Mesenchymal stem cell (in vitro differentiated cells and primary cell): ENCODE measurements at regions not wholly inside any gene's neighbourhood (a gene's known extent, or its start where the extent isn't known, plus 50 kb on each side); places are given as distances from the start of the nearest gene placed in this dataset.
A peak's percentile ranks its signal among the peaks of the same experiment; 100 is the strongest.

ENCODE experiments used
- DNase-seq: peaks from one replicate; pipeline ENCODE4 v3.0.0-alpha.2; 2013
- H2AFZ ChIP-seq: one replicate; pipeline ENCODE4 v1.6.1; 2013; ENCODE audit warnings: low read depth, mild to moderate bottlenecking, control low read depth, inconsistent platforms, low read length, moderate library complexity
- H2AK5ac ChIP-seq: 2 replicates; pipeline ENCODE4 v1.6.1; 2013; ENCODE audit warnings: low read length, moderate library complexity, mild to moderate bottlenecking, inconsistent platforms; ENCODE audit not compliant: severe bottlenecking
- H2BK120ac ChIP-seq: one replicate; pipeline ENCODE4 v1.6.1; 2013; ENCODE audit warnings: low read depth, mild to moderate bottlenecking, inconsistent platforms, low read length, moderate library complexity
- H2BK12ac ChIP-seq, 2 experiments: one replicate each; pipeline ENCODE4 v1.6.1; 2013; ENCODE audit warnings: inconsistent platforms in 2 of 2, low read length in 2 of 2, mild to moderate bottlenecking in 2 of 2, moderate library complexity in 2 of 2, control low read depth in 1 of 2
- H2BK15ac ChIP-seq: one replicate; pipeline ENCODE4 v1.6.1; 2013; ENCODE audit warnings: mild to moderate bottlenecking, low read depth, inconsistent platforms; ENCODE audit not compliant: poor library complexity, severe bottlenecking
- H2BK5ac ChIP-seq: 2 replicates; pipeline ENCODE4 v1.6.1; 2013; ENCODE audit warnings: low read depth, mild to moderate bottlenecking, low read length, control low read depth, inconsistent platforms; ENCODE audit not compliant: poor library complexity, severe bottlenecking
- H3K14ac ChIP-seq, 2 experiments: one replicate each; pipeline ENCODE4 v1.6.1; 2013; ENCODE audit warnings: inconsistent platforms in 2 of 2, low read length in 2 of 2, control low read depth in 1 of 2, mild to moderate bottlenecking in 1 of 2, moderate library complexity in 1 of 2
- H3K18ac ChIP-seq, 2 experiments: one replicate each; pipeline ENCODE4 v1.6.1; 2013; ENCODE audit warnings: inconsistent platforms in 2 of 2, low read length in 2 of 2, control low read depth in 1 of 2, low read depth in 1 of 2, mild to moderate bottlenecking in 1 of 2
- H3K23ac ChIP-seq, 2 experiments: one replicate each; pipeline ENCODE4 v1.6.1; 2013; ENCODE audit warnings: inconsistent platforms in 2 of 2, low read length in 2 of 2, mild to moderate bottlenecking in 2 of 2, moderate library complexity in 2 of 2, control low read depth in 1 of 2
- H3K27ac ChIP-seq: 2 replicates; pipeline ENCODE4 v1.5.1; 2013; ENCODE audit warnings: mild to moderate bottlenecking, moderate library complexity, low read length, control low read depth, inconsistent platforms; ENCODE audit not compliant: poor library complexity, severe bottlenecking
- H3K27me3 ChIP-seq, 2 experiments: 2 replicates each; pipeline versions ENCODE4 v1.6.1 to v1.7.0; 2013; ENCODE audit warnings: low read length in 2 of 2, mild to moderate bottlenecking in 2 of 2, moderate library complexity in 2 of 2, control low read depth in 1 of 2, inconsistent platforms in 1 of 2; ENCODE audit not compliant: control insufficient read depth in 1 of 2, insufficient read depth in 1 of 2
- H3K36me3 ChIP-seq, 2 experiments: 2 replicates each; pipeline versions ENCODE4 v1.6.1 to v1.7.0; 2013; ENCODE audit warnings: low read length in 2 of 2, control low read depth in 1 of 2, inconsistent platforms in 1 of 2, low read depth in 1 of 2, mild to moderate bottlenecking in 1 of 2; ENCODE audit not compliant: insufficient read depth in 2 of 2, control insufficient read depth in 1 of 2
- H3K4ac ChIP-seq, 2 experiments: one replicate each; pipeline ENCODE4 v1.6.1; 2013; ENCODE audit warnings: inconsistent platforms in 2 of 2, low read length in 2 of 2, mild to moderate bottlenecking in 2 of 2, moderate library complexity in 2 of 2, control low read depth in 1 of 2, low read depth in 1 of 2
- H3K4me1 ChIP-seq: 2 replicates; pipeline ENCODE4 v1.6.1; 2013; ENCODE audit warnings: low read depth, low read length, control low read depth; ENCODE audit not compliant: control insufficient read depth, insufficient read depth
- H3K4me2 ChIP-seq: 2 replicates; pipeline ENCODE4 v1.6.1; 2013; ENCODE audit warnings: low read length, mild to moderate bottlenecking, inconsistent platforms; ENCODE audit not compliant: poor library complexity, severe bottlenecking
- H3K4me3 ChIP-seq, 2 experiments: 2 replicates each; pipeline versions ENCODE4 v1.5.1 to v1.7.0; 2013; ENCODE audit warnings: low read length in 2 of 2, mild to moderate bottlenecking in 2 of 2, control low read depth in 1 of 2, low read depth in 1 of 2; ENCODE audit not compliant: insufficient read depth in 1 of 2
- H3K79me1 ChIP-seq: replicated peaks from 2 replicates; pipeline ENCODE4 v1.6.1; 2013; ENCODE audit warnings: mild to moderate bottlenecking, control low read depth, low read length, inconsistent platforms; ENCODE audit not compliant: poor library complexity, severe bottlenecking
- H3K9ac ChIP-seq: 2 replicates; pipeline ENCODE4 v1.7.0; 2013; ENCODE audit warnings: mild to moderate bottlenecking, low read length, moderate library complexity
- H3K9me3 ChIP-seq: 2 replicates; pipeline ENCODE4 v1.7.0; 2013; ENCODE audit warnings: mild to moderate bottlenecking, low read length; ENCODE audit not compliant: control insufficient read depth
- H4K8ac ChIP-seq: one replicate; pipeline ENCODE4 v1.6.1; 2013; ENCODE audit warnings: inconsistent platforms, mild to moderate bottlenecking, low read length, moderate library complexity
- H4K91ac ChIP-seq: one replicate; pipeline ENCODE4 v1.6.1; 2013; ENCODE audit warnings: mild to moderate bottlenecking, low read length, inconsistent platforms
- WGBS: methylation state at CpG from one replicate; pipeline ENCODE4 v1.1.7; 2013; ENCODE audit warnings: mixed read lengths; 5-methylcytosine and 5-hydroxymethylcytosine counted together

DNA sequence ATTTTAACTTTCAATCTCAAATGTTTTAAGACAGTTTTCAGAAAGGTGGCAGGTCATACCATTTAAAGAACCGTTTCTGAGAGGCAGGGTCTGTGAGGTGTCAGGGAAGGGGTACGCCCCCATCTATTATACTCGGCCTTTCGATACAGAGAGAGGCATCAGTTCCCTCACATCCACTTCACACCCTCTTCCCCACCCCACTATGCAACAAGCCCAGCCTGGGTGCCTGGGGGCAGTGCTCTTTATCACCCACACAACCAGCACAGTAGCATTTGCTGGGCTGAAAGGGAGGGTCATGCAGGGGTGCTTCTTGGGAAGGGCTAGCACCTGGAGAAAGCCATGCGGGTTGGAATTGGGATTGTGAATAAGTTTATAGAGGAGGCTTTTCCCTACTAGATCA is 56.0 kb upstream of the KCNMB2 start:
- no peak overlapping the region for H2BK12ac ChIP-seq
- H3K9me3 ChIP-seq, result no peaks in the 10 kb centered on the region
- H3K4me3 ChIP-seq, result no peak overlapping the region
- no peak overlapping the region for H2BK15ac ChIP-seq
- H3K23ac ChIP-seq, result no peak overlapping the region
- H2BK5ac ChIP-seq, result no peak overlapping the region
- no peaks in the 10 kb centered on the region for H3K79me1 ChIP-seq
- DNase-seq, result no peak
- no peak overlapping the region for H2BK120ac ChIP-seq
- no peak overlapping the region for H3K4me2 ChIP-seq
- H3K36me3 ChIP-seq, result no peaks in the 10 kb centered on the region
- H3K14ac ChIP-seq, result no peak overlapping the region
- H3K4ac ChIP-seq, result no peak overlapping the region
- no peak overlapping the region for H2AFZ ChIP-seq
- 98% methylated on average over 4 of the region's 5 CpGs for WGBS
- H3K18ac ChIP-seq, result no peak overlapping the region
- no peak overlapping the region for H3K9ac ChIP-seq
- no peak overlapping the region for H2AK5ac ChIP-seq
- no peak overlapping the region for H4K8ac ChIP-seq
- no peak overlapping the region for H4K91ac ChIP-seq
- no peak overlapping the region for H3K27ac ChIP-seq
- no peaks in the 10 kb centered on the region for H3K27me3 ChIP-seq
- peaks cover 5% of the 10 kb centered on the region for H3K4me1 ChIP-seq

DNA sequence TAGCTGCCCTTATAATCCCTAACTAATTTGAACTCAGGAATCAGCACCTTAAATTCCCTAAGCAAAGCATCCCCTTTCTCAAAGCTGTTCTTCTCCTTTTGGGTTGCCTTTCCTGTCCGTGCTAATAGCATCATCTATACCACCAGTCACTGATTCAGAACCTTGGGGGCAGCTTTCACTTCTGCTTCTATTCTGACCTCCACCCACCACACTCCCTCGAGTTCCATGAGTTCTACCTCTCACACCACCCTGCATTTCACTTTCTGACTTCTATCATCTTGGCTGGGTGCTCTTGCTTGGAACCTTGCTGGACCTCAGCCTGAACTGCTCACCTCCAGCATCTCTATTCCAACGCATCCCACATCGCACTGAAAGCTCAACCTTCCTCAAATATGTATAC is 55.4 kb upstream of the KCNMB2 start:
- Histone ChIP-seq H3K4me3 (no peak overlapping the region), H3K27ac (no peak overlapping the region), H3K23ac (no peak overlapping the region), H3K79me1 (no peaks in the 10 kb centered on the region), H3K4me2 (no peak overlapping the region), H3K9ac (no peak overlapping the region), H3K4me1 (peaks cover 6% of the 10 kb centered on the region), H2BK5ac (no peak overlapping the region), H3K14ac (no peak overlapping the region), H2AK5ac (peak overlapping the region; percentile 65), H2AFZ (no peak overlapping the region), H2BK12ac (peak overlapping the region in 1 of 2 experiments; percentile 53), H3K18ac (peak overlapping the region in 1 of 2 experiments; percentile 34), H2BK15ac (peak overlapping the region; percentile 39), H3K9me3 (no peaks in the 10 kb centered on the region), H3K36me3 (no peaks in the 10 kb centered on the region), H3K27me3 (no peaks in the 10 kb centered on the region), H4K91ac (peak overlapping the region; percentile 76), H2BK120ac (no peak overlapping the region), H4K8ac (peak overlapping the region; percentile 39), H3K4ac (no peak overlapping the region)
- DNase-seq, result no peak
- WGBS, result 89% methylated on average over 2 of the region's 4 CpGs

DNA sequence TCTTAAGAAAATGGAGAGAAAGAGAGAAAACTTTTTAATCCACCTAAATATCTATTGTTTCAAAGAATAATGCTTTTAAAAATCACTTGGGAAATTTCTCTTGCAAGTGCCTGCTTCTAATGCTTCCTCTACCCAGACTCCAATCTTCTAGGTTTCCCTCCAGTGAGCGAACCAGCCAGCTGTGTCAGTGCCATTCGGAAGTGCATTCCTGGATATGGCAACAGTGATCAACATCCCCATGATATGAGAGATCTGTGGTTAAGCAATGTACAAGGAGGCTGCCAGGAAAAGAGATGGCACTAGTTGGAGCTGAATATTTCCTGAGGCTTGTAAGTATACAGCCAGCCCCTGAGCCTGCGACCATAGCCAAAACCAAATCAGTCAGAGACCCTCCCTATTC is 53.3 kb upstream of the KCNMB2 start:
- WGBS, result 100% methylated on average over 3 of the region's 3 CpGs
- Histone ChIP-seq H3K9me3 (no peaks in the 10 kb centered on the region), H3K4me2 (no peak overlapping the region), H2AFZ (no peak overlapping the region), H3K9ac (no peak overlapping the region), H3K36me3 (no peaks in the 10 kb centered on the region), H4K91ac (no peak overlapping the region), H2BK12ac (no peak overlapping the region), H3K27me3 (no peaks in the 10 kb centered on the region), H3K4ac (no peak overlapping the region), H3K4me1 (peaks cover 6% of the 10 kb centered on the region), H3K79me1 (no peaks in the 10 kb centered on the region), H2AK5ac (no peak overlapping the region), H2BK15ac (no peak overlapping the region), H3K14ac (no peak overlapping the region), H3K4me3 (no peak overlapping the region), H2BK5ac (no peak overlapping the region), H4K8ac (no peak overlapping the region), H3K27ac (peak overlapping the region; percentile 93), H3K23ac (no peak overlapping the region), H2BK120ac (no peak overlapping the region), H3K18ac (no peak overlapping the region)
- DNase-seq, result no peak

DNA sequence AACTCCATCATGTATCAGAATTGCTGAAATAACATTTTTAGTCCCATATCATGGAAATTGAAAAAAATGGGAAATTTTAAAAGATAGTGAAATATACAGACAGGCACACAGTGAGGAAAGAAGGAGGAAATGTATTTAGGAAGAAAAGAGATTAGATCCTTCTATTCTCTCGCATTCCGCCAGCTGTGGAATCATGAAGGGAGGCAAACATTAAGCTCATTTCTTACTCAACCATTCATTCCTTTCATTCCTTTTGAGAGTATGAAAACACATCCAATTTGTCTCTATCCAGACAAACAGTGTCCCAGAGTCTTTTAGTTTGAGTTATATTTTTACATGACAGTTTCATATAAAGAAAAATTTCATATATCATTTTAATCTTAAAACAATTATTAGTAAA is 52.5 kb upstream of the KCNMB2 start:
- WGBS, result 76% methylated on average over 2 of the region's 2 CpGs

More for the DNA sequence above, 52.5 kb upstream of the KCNMB2 start:
- no peak overlapping the region for H3K14ac ChIP-seq
- H2AFZ ChIP-seq, result no peak overlapping the region
- no peaks in the 10 kb centered on the region for H3K27me3 ChIP-seq
- no peak overlapping the region for H2AK5ac ChIP-seq
- H3K36me3 ChIP-seq, result no peaks in the 10 kb centered on the region
- no peak overlapping the region for H3K4me3 ChIP-seq
- H2BK5ac ChIP-seq, result no peak overlapping the region
- no peak overlapping the region for H3K4me2 ChIP-seq
- no peak overlapping the region for H2BK120ac ChIP-seq
- H2BK15ac ChIP-seq, result no peak overlapping the region
- no peak overlapping the region for H3K18ac ChIP-seq
- H3K4me1 ChIP-seq, result peaks cover 6% of the 10 kb centered on the region
- no peak overlapping the region for H3K4ac ChIP-seq
- H3K9ac ChIP-seq, result no peak overlapping the region
- no peak for DNase-seq
- no peak overlapping the region for H3K27ac ChIP-seq
- no peak overlapping the region for H3K23ac ChIP-seq
- no peak overlapping the region for H4K91ac ChIP-seq
- H3K79me1 ChIP-seq, result no peaks in the 10 kb centered on the region
- H3K9me3 ChIP-seq, result no peaks in the 10 kb centered on the region
- H4K8ac ChIP-seq, result no peak overlapping the region
- H2BK12ac ChIP-seq, result no peak overlapping the region
